ENCODE measurements at regions not wholly inside any gene's neighbourhood (a gene's known extent, or its start where the extent isn't known, plus 50 kb on each side); places are given as distances from the start of the nearest gene placed in this dataset.

DNA sequence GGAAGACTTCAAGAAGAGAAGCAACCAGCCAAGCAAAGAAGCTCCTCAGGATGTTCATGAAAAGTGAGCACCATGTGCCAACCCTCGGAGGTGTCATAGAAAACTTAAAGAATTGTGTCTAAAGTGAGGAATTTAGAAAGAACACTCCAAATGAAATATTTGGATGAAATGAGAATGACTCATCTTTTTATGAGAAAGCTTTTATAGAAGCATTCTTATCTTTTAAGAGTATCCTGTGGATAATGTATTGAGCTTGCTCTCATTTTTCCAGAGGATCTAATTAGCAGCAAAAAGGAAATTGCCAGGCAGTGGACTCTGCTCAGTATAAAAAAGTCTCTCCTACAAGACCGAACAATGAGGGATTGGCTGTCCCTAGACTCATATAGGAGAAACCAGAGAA lies 454.9 kb downstream of the LRIG3 start:
- POLR2A ChIA-PET, result no interaction called here
- Histone ChIP-seq H3K27me3 (ENCODE audit: insufficient read depth, low read length) (no peaks in the 10 kb centered on the region), H3K9ac (ENCODE audit: low read length) (no peak overlapping the region), H3K9me3 (ENCODE audit: control insufficient read depth in 1 of 2, insufficient read depth in 1 of 2, low read depth in 1 of 2, low read length in 2 of 2) (no peaks in the 10 kb centered on the region), H4K20me1 (ENCODE audit: insufficient read depth) (no peaks in the 10 kb centered on the region), H2AFZ (ENCODE audit: low read depth, low read length, poor library complexity, severe bottlenecking) (no peak overlapping the region), H3K4me2 (ENCODE audit: low read length) (no peak overlapping the region), H3K27ac (ENCODE audit: low read depth, low read length) (no peak overlapping the region), H3K36me3 (ENCODE audit: control insufficient read depth in 1 of 2, insufficient read depth in 2 of 2, low read length in 2 of 2) (no peaks in the 10 kb centered on the region), H3K79me2 (ENCODE audit: insufficient read depth, low read length) (no peaks in the 10 kb centered on the region), H3K4me3 (replicated peaks in 1 of 2; ENCODE audit: low read depth in 1 of 2, low read length in 2 of 2) (no peak overlapping the region), H3K9me2 (ENCODE audit: insufficient read depth) (no peaks in the 10 kb centered on the region), H3K4me1 (ENCODE audit: control insufficient read depth in 1 of 2, insufficient read depth in 2 of 2, low read length in 2 of 2) (no peaks in the 10 kb centered on the region)
- RAD21 ChIA-PET (ENCODE audit: low non-redundant PET in 1 of 2, low total read pairs in 2 of 2, uncharacterized antibody in 2 of 2, unreplicated experiment in 2 of 2), result no interaction called here
- intact Hi-C loops (cut with micrococcal nuclease), result no loop called here
- no peak for ATAC-seq
- no peak for DNase-seq (ENCODE audit: low read depth, low spot score)
- no peak for TF ChIP-seq RAD21 (IDR thresholded peaks at IDR 0.05; ENCODE audit: low read depth)
- no peak for TF ChIP-seq SRF (IDR thresholded peaks at IDR 0.05; ENCODE audit: low read depth)
- TF ChIP-seq EZH2phosphoT487 (IDR thresholded peaks at IDR 0.05; ENCODE audit: borderline replicate concordance), result no peak
- TF ChIP-seq, protein P1, sequence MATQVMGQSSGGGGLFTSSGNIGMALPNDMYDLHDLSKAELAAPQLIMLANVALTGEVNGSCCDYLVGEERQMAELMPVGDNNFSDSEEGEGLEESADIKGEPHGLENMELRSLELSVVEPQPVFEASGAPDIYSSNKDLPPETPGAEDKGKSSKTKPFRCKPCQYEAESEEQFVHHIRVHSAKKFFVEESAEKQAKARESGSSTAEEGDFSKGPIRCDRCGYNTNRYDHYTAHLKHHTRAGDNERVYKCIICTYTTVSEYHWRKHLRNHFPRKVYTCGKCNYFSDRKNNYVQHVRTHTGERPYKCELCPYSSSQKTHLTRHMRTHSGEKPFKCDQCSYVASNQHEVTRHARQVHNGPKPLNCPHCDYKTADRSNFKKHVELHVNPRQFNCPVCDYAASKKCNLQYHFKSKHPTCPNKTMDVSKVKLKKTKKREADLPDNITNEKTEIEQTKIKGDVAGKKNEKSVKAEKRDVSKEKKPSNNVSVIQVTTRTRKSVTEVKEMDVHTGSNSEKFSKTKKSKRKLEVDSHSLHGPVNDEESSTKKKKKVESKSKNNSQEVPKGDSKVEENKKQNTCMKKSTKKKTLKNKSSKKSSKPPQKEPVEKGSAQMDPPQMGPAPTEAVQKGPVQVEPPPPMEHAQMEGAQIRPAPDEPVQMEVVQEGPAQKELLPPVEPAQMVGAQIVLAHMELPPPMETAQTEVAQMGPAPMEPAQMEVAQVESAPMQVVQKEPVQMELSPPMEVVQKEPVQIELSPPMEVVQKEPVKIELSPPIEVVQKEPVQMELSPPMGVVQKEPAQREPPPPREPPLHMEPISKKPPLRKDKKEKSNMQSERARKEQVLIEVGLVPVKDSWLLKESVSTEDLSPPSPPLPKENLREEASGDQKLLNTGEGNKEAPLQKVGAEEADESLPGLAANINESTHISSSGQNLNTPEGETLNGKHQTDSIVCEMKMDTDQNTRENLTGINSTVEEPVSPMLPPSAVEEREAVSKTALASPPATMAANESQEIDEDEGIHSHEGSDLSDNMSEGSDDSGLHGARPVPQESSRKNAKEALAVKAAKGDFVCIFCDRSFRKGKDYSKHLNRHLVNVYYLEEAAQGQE (IDR thresholded peaks at IDR 0.05; ENCODE audit: low read depth), result no peak
- TF ChIP-seq SP1 (IDR thresholded peaks at IDR 0.05; ENCODE audit: low read depth), result no peak
- TF ChIP-seq, protein P2, sequence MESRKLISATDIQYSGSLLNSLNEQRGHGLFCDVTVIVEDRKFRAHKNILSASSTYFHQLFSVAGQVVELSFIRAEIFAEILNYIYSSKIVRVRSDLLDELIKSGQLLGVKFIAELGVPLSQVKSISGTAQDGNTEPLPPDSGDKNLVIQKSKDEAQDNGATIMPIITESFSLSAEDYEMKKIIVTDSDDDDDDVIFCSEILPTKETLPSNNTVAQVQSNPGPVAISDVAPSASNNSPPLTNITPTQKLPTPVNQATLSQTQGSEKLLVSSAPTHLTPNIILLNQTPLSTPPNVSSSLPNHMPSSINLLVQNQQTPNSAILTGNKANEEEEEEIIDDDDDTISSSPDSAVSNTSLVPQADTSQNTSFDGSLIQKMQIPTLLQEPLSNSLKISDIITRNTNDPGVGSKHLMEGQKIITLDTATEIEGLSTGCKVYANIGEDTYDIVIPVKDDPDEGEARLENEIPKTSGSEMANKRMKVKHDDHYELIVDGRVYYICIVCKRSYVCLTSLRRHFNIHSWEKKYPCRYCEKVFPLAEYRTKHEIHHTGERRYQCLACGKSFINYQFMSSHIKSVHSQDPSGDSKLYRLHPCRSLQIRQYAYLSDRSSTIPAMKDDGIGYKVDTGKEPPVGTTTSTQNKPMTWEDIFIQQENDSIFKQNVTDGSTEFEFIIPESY (IDR thresholded peaks at IDR 0.05; ENCODE audit: extremely low read depth, insufficient replicate concordance, low read length), result no peak
- no peak for TF ChIP-seq YY1 (IDR thresholded peaks at IDR 0.05; ENCODE audit: extremely low read depth, insufficient replicate concordance, low read depth, low read length)
- TF ChIP-seq, protein P3, sequence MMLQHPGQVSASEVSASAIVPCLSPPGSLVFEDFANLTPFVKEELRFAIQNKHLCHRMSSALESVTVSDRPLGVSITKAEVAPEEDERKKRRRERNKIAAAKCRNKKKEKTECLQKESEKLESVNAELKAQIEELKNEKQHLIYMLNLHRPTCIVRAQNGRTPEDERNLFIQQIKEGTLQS (IDR thresholded peaks at IDR 0.05), result no peak
- TF ChIP-seq, protein P4, sequence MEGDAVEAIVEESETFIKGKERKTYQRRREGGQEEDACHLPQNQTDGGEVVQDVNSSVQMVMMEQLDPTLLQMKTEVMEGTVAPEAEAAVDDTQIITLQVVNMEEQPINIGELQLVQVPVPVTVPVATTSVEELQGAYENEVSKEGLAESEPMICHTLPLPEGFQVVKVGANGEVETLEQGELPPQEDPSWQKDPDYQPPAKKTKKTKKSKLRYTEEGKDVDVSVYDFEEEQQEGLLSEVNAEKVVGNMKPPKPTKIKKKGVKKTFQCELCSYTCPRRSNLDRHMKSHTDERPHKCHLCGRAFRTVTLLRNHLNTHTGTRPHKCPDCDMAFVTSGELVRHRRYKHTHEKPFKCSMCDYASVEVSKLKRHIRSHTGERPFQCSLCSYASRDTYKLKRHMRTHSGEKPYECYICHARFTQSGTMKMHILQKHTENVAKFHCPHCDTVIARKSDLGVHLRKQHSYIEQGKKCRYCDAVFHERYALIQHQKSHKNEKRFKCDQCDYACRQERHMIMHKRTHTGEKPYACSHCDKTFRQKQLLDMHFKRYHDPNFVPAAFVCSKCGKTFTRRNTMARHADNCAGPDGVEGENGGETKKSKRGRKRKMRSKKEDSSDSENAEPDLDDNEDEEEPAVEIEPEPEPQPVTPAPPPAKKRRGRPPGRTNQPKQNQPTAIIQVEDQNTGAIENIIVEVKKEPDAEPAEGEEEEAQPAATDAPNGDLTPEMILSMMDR (IDR thresholded peaks at IDR 0.05 in 2 of 3, conservative IDR thresholded peaks at IDR 0.05 in 1 of 3; ENCODE audit: borderline replicate concordance in 1 of 3, insufficient read depth in 1 of 3, low read depth in 2 of 3, low read length in 2 of 3), result no peak
- TF ChIP-seq POLR2AphosphoS5 (IDR thresholded peaks at IDR 0.05; ENCODE audit: low read depth, low read length), result no peak
- no peak for TF ChIP-seq POLR2A (IDR thresholded peaks at IDR 0.05; ENCODE audit: borderline replicate concordance, extremely low read depth, insufficient read depth, insufficient read length)
- no peak for TF ChIP-seq ELF1 (IDR thresholded peaks at IDR 0.05; ENCODE audit: borderline replicate concordance, low read depth)
- TF ChIP-seq TCF7L2 (IDR thresholded peaks at IDR 0.05; ENCODE audit: borderline replicate concordance, extremely low read depth, insufficient read depth, insufficient read length), result no peak
- TF ChIP-seq CEBPB (IDR thresholded peaks at IDR 0.05; ENCODE audit: low read depth), result no peak
- CTCF ChIA-PET, result interaction anchor here (1.0 kb wide), 1 partner anchor 685 kb away, joined by 3 read pairs; no protein-coding TSS in a partner anchor
- no TSS peak for BruUV-seq (replicated peaks)
